Ishikawa (cell line): ENCODE measurements at regions not wholly inside any gene's neighbourhood (a gene's known extent, or its start where the extent isn't known, plus 50 kb on each side); places are given as distances from the start of the nearest gene placed in this dataset.

ENCODE experiments used
- CEBPB ChIP-seq: IDR thresholded peaks from 2 replicates; pipeline ENCODE4 v1.6.1; 2012
- CREB1 ChIP-seq: IDR thresholded peaks from 2 replicates; pipeline ENCODE4 v1.6.1; 2012; ENCODE audit warnings: low read depth
- EGR1 ChIP-seq: IDR thresholded peaks from 2 replicates; pipeline ENCODE4 v1.6.1; 2012
- EP300 ChIP-seq: IDR thresholded peaks from 2 replicates; pipeline ENCODE4 v1.6.1; 2012; ENCODE audit warnings: borderline replicate concordance
- FOXM1 ChIP-seq: IDR thresholded peaks from 2 replicates; pipeline ENCODE4 v1.6.1; 2012; ENCODE audit warnings: low read depth, borderline replicate concordance
- MAX ChIP-seq: IDR thresholded peaks from 2 replicates; pipeline ENCODE4 v1.6.1; 2012
- NFIC ChIP-seq: IDR thresholded peaks from 2 replicates; pipeline ENCODE4 v1.6.1; 2012
- RAD21 ChIP-seq: IDR thresholded peaks from 2 replicates; pipeline ENCODE4 v1.6.1; 2012; ENCODE audit warnings: low read depth
- REST ChIP-seq: IDR thresholded peaks from 2 replicates; pipeline ENCODE4 v1.6.1; 2012; ENCODE audit warnings: low read depth, mild to moderate bottlenecking
- TAF1 ChIP-seq: IDR thresholded peaks from 2 replicates; pipeline ENCODE4 v1.6.1; 2012; ENCODE audit warnings: low read depth, mild to moderate bottlenecking
- TCF12 ChIP-seq: IDR thresholded peaks from 2 replicates; pipeline ENCODE4 v1.6.1; 2012; ENCODE audit warnings: low read depth
- TEAD4 ChIP-seq: IDR thresholded peaks from 2 replicates; pipeline ENCODE4 v1.6.1; 2012
- USF1 ChIP-seq: IDR thresholded peaks from 2 replicates; pipeline ENCODE4 v1.6.1; 2012
- YY1 ChIP-seq: IDR thresholded peaks from 2 replicates; pipeline ENCODE4 v1.6.1; 2012; ENCODE audit warnings: low read depth
- ZBTB7A ChIP-seq: IDR thresholded peaks from 2 replicates; pipeline ENCODE4 v1.6.1; 2012; ENCODE audit warnings: low read depth

- TF ChIP-seq CREB1: no peak
- no peak for TF ChIP-seq FOXM1
- TF ChIP-seq EGR1: no peak
Observed at GRCh38 chr7:49527182-49527581, 246.3 kb upstream of the VWC2 start.

- TF ChIP-seq ZBTB7A (no peak), TEAD4 (no peak), TAF1 (no peak), NFIC (no peak)
Observed at GRCh38 chr7:49530481-49530880, 243.0 kb upstream of the VWC2 start.

GRCh38 chr7:49563693-49564378, 209.6 kb upstream of the VWC2 start:
- TF ChIP-seq TCF12 (no peak), USF1 (no peak), ZBTB7A (no peak), RAD21 (no peak), EGR1 (no peak)

GRCh38 chr7:49564379-49564714, 209.1 kb upstream of the VWC2 start:
- TF ChIP-seq CEBPB: no peak
- TF ChIP-seq YY1: no peak
- no peak for TF ChIP-seq MAX
- TF ChIP-seq TAF1: no peak
- no peak for TF ChIP-seq RAD21
- no peak for TF ChIP-seq CREB1
- TF ChIP-seq REST: no peak
- TF ChIP-seq ZBTB7A: no peak
- no peak for TF ChIP-seq EGR1
- TF ChIP-seq TEAD4: no peak
- TF ChIP-seq FOXM1: no peak

GRCh38 chr7:49577576-49577975, 195.9 kb upstream of the VWC2 start:
- TF ChIP-seq YY1: no peak
- TF ChIP-seq CREB1: no peak
- no peak for TF ChIP-seq TAF1
- TF ChIP-seq EGR1: no peak
- no peak for TF ChIP-seq NFIC
- TF ChIP-seq RAD21: no peak
- no peak for TF ChIP-seq MAX
- TF ChIP-seq USF1: no peak
- TF ChIP-seq EP300: no peak
- no peak for TF ChIP-seq CEBPB
- no peak for TF ChIP-seq REST
- no peak for TF ChIP-seq ZBTB7A
- no peak for TF ChIP-seq TCF12
- TF ChIP-seq TEAD4: no peak

GRCh38 chr7:49579408-49579807, 194.0 kb upstream of the VWC2 start:
- TF ChIP-seq NFIC (no peak), ZBTB7A (no peak), MAX (no peak), FOXM1 (no peak), CEBPB (no peak), REST (no peak), EP300 (no peak)
